ENCODE measurements at regions not wholly inside any gene's neighbourhood (a gene's known extent, or its start where the extent isn't known, plus 50 kb on each side); places are given as distances from the start of the nearest gene placed in this dataset.

- Histone ChIP-seq H3K9ac (ENCODE audit: low read length) (no peak overlapping the region), H3K79me2 (ENCODE audit: insufficient read depth, low read length) (no peaks in the 10 kb centered on the region), H3K36me3 (ENCODE audit: low read length) (no peaks in the 10 kb centered on the region), H3F3A (ENCODE audit: insufficient read depth) (no peaks in the 10 kb centered on the region), H3K9me3 (ENCODE audit: insufficient read depth, low read length) (no peaks in the 10 kb centered on the region), H3K27ac (ENCODE audit: low read depth, low read length) (no peak overlapping the region), H3K4me2 (ENCODE audit: low read depth, low read length, poor library complexity, severe bottlenecking) (no peak overlapping the region), H3K4me3 (ENCODE audit: insufficient read depth, low read length, poor library complexity, severe bottlenecking) (no peak overlapping the region), H3K27me3 (ENCODE audit: low read length) (no peaks in the 10 kb centered on the region), H3K9me2 (replicated peaks; ENCODE audit: insufficient read depth, low read length) (no peaks in the 10 kb centered on the region), H2AFZ (ENCODE audit: low read depth, low read length, severe bottlenecking) (no peak overlapping the region), H4K20me1 (ENCODE audit: low read depth, low read length) (no peaks in the 10 kb centered on the region)
- no peak for TF ChIP-seq EZH2phosphoT487 (conservative IDR thresholded peaks at IDR 0.05; ENCODE audit: low read length)
- no peak for TF ChIP-seq CTCF (IDR thresholded peaks at IDR 0.05; ENCODE audit: insufficient read depth, low read length, poor library complexity, severe bottlenecking)
Measured at GRCh38 chr3:146680617-146681016, 75.5 kb upstream of the PLSCR5 start.

GRCh38 chr3:146679995-146680394 lies 74.8 kb upstream of the PLSCR5 start:
- Histone ChIP-seq H3F3A (ENCODE audit: insufficient read depth) (no peaks in the 10 kb centered on the region), H3K79me2 (ENCODE audit: insufficient read depth, low read length) (no peaks in the 10 kb centered on the region), H3K9ac (ENCODE audit: low read length) (no peak overlapping the region), H3K36me3 (ENCODE audit: low read length) (no peaks in the 10 kb centered on the region), H2AFZ (ENCODE audit: low read depth, low read length, severe bottlenecking) (no peak overlapping the region), H4K20me1 (ENCODE audit: low read depth, low read length) (no peaks in the 10 kb centered on the region), H3K9me2 (replicated peaks; ENCODE audit: insufficient read depth, low read length) (no peaks in the 10 kb centered on the region), H3K4me3 (ENCODE audit: insufficient read depth, low read length, poor library complexity, severe bottlenecking) (no peak overlapping the region), H3K27me3 (ENCODE audit: low read length) (no peaks in the 10 kb centered on the region), H3K9me3 (ENCODE audit: insufficient read depth, low read length) (no peaks in the 10 kb centered on the region), H3K4me2 (ENCODE audit: low read depth, low read length, poor library complexity, severe bottlenecking) (no peak overlapping the region), H3K27ac (ENCODE audit: low read depth, low read length) (no peak overlapping the region)
- no peak for TF ChIP-seq CTCF (IDR thresholded peaks at IDR 0.05; ENCODE audit: insufficient read depth, low read length, poor library complexity, severe bottlenecking)
- TF ChIP-seq EZH2phosphoT487 (conservative IDR thresholded peaks at IDR 0.05; ENCODE audit: low read length) = no peak

GRCh38 chr3:146679191-146679590 lies 74.0 kb upstream of the PLSCR5 start:
- no peak overlapping the region for H3K4me2 ChIP-seq (ENCODE audit: low read depth, low read length, poor library complexity, severe bottlenecking)

More at GRCh38 chr3:146679191-146679590, 74.0 kb upstream of the PLSCR5 start:
- TF ChIP-seq CTCF (IDR thresholded peaks at IDR 0.05; ENCODE audit: insufficient read depth, low read length, poor library complexity, severe bottlenecking) (no peak), EZH2phosphoT487 (conservative IDR thresholded peaks at IDR 0.05; ENCODE audit: low read length) (no peak)
- Histone ChIP-seq H3K9me2 (replicated peaks; ENCODE audit: insufficient read depth, low read length) (no peaks in the 10 kb centered on the region), H3K4me3 (ENCODE audit: insufficient read depth, low read length, poor library complexity, severe bottlenecking) (no peak overlapping the region), H3K9me3 (ENCODE audit: insufficient read depth, low read length) (no peaks in the 10 kb centered on the region), H3K9ac (ENCODE audit: low read length) (no peak overlapping the region), H3K27ac (ENCODE audit: low read depth, low read length) (no peak overlapping the region), H4K20me1 (ENCODE audit: low read depth, low read length) (no peaks in the 10 kb centered on the region), H3K36me3 (ENCODE audit: low read length) (no peaks in the 10 kb centered on the region), H3K27me3 (ENCODE audit: low read length) (no peaks in the 10 kb centered on the region), H3F3A (ENCODE audit: insufficient read depth) (no peaks in the 10 kb centered on the region), H3K79me2 (ENCODE audit: insufficient read depth, low read length) (no peaks in the 10 kb centered on the region), H2AFZ (ENCODE audit: low read depth, low read length, severe bottlenecking) (no peak overlapping the region)
